Fibroblast of lung (primary cell): ENCODE measurements at regions not wholly inside any gene's neighbourhood (a gene's known extent, or its start where the extent isn't known, plus 50 kb on each side); places are given as distances from the start of the nearest gene placed in this dataset.

Experiments used
- EZH2 ChIP-seq: IDR thresholded peaks from 2 replicates; pipeline ENCODE4 v1.5.1; 2012; ENCODE audit warnings: low read length, control low read depth, mild to moderate bottlenecking; ENCODE audit errors: missing control alignments
- TF ChIP-seq, protein P1 (sequence below), 2 donors: IDR thresholded peaks in 1 of 2; conservative IDR thresholded peaks in 1 of 2; 1 replicate in 1 of 2; 2 replicates in 1 of 2; pipeline ENCODE4 v1.5.1; 2011 to 2012; ENCODE audit warnings: low read length in 2 of 2, control low read depth in 1 of 2, inconsistent platforms in 1 of 2, low read depth in 1 of 2, mild to moderate bottlenecking in 1 of 2

DNA sequence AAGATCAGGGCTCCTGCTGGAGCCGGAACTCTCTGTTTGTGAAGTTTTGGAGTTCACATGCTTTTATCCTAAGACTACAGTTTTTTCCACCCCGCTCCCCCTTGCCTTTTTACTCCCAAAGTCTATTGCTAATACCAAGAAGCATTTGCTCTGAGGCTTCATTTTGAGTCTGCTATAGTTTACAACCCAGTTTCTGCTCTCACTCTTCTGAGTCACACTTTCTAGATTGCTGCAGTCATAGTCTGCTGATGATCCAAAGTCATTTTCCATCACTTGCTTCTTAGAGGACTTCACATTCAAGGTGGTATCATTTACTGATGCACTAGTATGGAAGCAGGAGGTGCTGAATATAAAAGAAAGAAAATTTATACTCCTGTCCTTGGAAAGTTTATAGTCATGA, 937.4 kb downstream of the IGSF11 start:
- TF ChIP-seq, protein P1, sequence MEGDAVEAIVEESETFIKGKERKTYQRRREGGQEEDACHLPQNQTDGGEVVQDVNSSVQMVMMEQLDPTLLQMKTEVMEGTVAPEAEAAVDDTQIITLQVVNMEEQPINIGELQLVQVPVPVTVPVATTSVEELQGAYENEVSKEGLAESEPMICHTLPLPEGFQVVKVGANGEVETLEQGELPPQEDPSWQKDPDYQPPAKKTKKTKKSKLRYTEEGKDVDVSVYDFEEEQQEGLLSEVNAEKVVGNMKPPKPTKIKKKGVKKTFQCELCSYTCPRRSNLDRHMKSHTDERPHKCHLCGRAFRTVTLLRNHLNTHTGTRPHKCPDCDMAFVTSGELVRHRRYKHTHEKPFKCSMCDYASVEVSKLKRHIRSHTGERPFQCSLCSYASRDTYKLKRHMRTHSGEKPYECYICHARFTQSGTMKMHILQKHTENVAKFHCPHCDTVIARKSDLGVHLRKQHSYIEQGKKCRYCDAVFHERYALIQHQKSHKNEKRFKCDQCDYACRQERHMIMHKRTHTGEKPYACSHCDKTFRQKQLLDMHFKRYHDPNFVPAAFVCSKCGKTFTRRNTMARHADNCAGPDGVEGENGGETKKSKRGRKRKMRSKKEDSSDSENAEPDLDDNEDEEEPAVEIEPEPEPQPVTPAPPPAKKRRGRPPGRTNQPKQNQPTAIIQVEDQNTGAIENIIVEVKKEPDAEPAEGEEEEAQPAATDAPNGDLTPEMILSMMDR (conservative IDR thresholded peaks at IDR 0.05 in 1 of 2, IDR thresholded peaks at IDR 0.05 in 1 of 2; ENCODE audit: low read depth in 1 of 2, low read length in 2 of 2), result no peak
- TF ChIP-seq EZH2, result no peak
